Left forelimb (tissue), 1 donor: ENCODE measurements at regions not wholly inside any gene's neighbourhood (a gene's known extent, or its start where the extent isn't known, plus 50 kb on each side); places are given as distances from the start of the nearest gene placed in this dataset.
"Not testable (repeated sequence)": the region's sequence is repeated elsewhere in the genome, so short reads cannot be mapped to it uniquely, and the experiment has no call there.

ENCODE experiments used
- DNase-seq: peaks from one replicate; pipeline ENCODE4 v3.0.0-alpha.2; 2018; ENCODE audit warnings: low spot score

GRCh38 chr2:16088035-16088801 is 147.9 kb downstream of the MYCN start:
- DNase-seq, result no peak

DNA sequence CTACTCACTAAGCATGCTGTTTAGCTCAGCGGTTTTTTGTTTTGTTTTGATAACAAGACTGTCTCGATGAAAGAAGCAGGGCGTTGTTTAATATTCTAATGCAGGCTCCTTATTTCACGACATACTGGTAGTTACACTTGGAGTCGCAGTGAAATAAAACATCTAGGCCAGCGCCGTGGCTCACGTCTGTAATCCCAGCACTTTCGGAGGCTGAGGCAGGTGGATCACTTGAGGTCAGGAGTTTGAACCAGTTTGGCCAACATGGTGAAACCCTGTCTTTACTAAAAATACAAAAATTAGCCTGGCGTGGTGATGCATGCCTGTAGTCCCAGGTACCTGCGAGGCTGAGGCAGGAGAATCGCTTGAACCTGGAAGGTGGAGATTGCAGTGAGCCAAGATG is 145.8 kb downstream of the MYCN start:
- not testable (repeated sequence) for DNase-seq

DNA sequence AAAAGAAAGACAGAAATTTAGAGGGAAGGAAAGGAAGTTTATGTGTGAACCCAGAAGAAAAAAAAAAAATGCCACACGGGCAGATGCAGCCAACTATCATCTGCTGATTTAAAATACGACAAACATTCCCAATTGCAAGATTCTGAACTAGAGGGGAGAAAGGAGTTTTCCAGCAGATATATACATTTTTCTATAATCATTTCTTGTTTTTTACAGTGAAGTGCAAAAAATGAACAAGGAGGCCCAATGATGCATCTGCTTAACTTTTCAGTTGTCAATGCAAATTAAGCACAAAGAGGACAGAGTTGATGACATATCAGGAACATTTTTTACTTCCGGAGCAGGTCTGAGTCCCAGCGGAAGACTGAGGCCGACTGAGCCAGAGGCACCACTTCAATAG is 144.7 kb downstream of the MYCN start:
- no peak for DNase-seq

- no peak for DNase-seq
Observed at GRCh38 chr2:16084274-16084673, 143.9 kb downstream of the MYCN start.

GRCh38 chr2:16082276-16082675 is 141.9 kb downstream of the MYCN start:
- DNase-seq, result no peak

- DNase-seq, result no peak
Observed at GRCh38 chr2:16081316-16082200, 141.2 kb downstream of the MYCN start.

DNA sequence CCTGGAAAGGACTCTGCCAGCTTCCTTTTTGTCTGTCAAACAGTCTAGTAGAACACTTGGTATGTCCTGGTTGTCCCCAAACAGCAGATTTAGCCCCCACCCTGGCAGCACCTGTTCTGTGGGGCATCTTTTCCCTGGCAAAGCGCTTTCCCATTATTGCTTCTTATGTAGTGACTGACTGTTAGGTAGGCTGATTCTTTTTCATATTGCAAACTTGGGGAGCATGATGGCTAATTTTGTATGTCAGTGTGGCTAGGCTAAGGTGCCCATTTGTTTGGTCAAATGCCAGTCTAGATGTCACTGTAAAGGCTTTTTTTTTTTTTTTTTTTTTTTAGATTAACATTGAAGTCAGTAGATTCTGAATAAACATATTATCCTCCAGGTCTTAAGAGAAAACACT is 140.2 kb downstream of the MYCN start:
- DNase-seq, result no peak

DNA sequence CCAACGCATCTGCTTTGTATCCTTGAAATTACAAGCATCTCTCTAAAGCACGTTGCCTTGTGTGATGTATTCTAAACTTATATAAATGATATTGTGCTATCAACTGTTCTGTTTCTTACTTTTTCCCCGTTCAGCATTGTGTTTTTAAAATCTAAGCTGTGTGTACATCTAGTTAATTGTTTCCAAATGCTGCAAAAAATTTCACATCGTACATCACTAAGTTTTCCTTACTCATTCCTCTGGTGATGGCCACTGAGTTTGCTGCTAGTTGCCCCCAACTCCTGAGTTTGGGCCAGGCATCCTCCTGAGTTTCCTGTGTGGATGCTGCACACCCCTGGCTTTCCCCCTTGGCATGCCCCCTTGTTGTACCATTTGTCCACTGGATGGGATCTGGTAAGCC is 139.7 kb downstream of the MYCN start:
- no peak for DNase-seq

- DNase-seq, result no peak
Observed at GRCh38 chr2:16079637-16080036, 139.3 kb downstream of the MYCN start.

- DNase-seq, result no peak
Observed at GRCh38 chr2:16077601-16078000, 137.3 kb downstream of the MYCN start.

DNA sequence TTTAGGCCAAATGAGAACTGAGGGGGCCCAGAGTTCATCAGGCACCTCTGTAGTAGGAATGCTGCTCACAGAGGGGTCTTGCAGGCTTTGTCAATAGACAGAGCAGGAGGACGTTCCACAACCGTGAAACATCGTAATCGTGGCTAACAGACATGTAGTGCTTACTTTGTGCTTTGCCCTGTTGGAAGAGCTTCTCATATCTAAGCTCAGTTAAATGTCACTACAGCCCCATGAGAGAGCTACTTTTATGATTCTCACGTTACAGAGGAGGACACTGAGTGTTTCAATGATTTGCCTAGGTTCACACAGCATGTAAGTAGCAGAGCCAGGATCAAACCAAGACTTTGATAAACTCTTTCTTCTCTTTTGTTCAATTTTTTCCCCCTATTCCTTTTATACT is 136.6 kb downstream of the MYCN start:
- DNase-seq, result no peak

DNA sequence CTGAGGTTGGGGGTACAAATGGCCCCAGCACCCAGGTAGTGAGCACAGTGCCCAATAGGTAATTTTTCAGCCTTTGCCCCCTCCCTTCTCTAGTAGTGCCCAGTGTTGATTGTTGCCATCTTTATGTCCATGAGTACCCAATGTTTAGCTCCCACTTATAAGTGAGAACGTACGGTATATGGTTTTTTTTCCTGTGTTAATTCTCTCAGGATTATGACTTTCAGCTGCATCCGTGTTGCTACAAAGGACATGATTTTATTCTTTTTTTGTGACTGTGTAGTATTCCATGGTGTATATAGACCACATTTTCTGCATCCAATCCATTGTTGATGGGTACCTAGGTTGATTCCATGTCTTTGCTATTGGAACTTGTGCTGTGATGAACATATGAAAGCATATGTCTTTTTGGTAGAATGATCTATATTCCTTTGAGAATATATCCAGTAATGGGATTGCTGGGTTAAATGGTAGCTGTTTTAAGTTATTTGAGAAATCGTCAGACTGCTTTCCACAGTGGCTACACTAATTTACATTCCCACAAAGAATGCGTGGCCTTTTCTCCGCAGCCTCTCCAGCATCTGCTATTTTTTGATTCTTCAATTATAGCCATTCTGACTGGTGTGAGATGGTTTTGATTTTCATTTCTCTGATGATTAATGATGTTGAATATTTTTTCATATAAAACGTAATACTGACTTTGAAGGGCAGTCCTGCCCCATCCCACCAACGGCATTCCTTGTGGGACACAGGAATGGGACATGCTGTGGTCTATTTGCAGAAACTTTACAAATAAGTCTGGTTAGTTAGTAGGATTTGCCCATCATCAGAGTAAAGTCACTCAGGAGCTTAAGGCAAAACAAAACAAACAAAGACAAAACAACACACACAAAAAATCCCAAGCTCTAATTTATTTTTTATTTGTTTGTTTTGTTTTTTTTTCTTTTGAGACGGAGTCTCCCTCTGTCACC is 135.0 kb downstream of the MYCN start:
- DNase-seq, result no peak

- no peak for DNase-seq
Observed at GRCh38 chr2:16073921-16074425, 133.6 kb downstream of the MYCN start.

- no peak for DNase-seq
Observed at GRCh38 chr2:16073471-16073870, 133.1 kb downstream of the MYCN start.

DNA sequence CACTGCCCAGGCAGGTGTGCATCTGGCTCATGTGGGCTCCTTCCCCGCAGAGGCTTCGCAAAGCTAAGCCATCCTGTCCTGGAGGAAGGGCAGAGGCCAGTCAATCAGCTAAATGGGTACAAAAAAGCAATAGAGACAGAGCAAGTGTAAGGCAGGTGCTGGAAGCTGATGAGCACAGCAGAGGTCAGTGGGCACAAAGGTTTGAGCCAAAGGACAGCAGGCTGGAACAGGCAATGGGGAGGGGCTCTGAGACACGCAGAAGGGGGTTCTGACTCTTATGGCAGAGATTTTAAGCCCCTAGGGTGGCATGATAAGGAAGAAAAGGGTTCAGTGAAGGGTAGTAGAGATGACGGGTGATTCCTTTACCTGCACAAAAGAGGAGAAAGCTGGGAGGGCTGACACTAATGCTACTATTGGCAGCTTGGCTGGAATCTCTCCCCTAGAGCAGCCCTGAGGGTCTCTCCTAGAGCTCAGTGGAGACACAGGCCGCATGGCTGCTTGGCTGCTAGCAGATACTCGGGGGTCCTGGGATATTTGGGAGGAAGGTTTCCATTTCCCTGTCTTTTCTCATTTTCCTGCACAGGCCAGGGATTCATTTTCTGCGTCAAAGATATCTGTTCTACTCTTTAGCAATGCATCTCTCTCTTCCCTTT is 132.4 kb downstream of the MYCN start:
- DNase-seq, result no peak

DNA sequence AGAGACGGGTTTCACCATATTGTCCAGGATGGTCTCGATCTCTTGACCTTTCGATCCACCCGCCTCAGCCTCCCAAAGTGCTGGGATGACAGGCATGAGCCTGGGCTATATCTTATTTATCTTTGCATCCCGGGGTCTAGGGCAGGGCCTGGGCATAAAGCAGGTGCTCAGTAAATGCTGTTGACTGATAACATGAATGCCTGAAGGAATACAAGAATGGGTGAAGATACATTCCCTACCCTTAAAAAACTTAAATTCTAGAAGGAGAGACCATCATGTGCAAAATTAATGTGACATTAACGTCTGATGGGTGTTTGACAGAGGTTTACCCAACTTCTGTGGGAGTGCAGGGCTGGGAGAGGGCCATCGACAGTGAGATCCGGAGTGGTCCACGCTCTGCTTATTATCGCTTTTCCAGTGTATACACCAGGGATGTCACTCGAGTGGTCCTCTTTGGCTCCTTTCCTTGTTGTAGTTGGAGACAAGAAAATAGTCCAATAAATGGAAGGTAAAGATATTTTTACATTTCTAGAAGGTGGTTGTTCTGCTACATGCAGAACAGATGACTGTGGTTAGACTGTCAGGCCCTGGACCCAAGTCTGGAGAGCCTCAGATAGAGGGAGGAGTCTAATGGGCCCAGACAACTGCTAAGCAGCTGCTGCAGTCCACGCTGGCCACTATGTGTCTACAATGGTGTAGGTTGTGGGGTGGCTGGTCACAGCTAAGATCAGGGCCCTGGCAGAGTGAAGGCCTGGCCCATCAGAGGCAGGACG is 131.7 kb downstream of the MYCN start:
- DNase-seq, result no peak

GRCh38 chr2:16071039-16071864 is 130.9 kb downstream of the MYCN start:
- no peak for DNase-seq

- no peak for DNase-seq
Observed at GRCh38 chr2:16070648-16070971, 130.3 kb downstream of the MYCN start.

GRCh38 chr2:16069933-16070647 is 129.7 kb downstream of the MYCN start:
- no peak for DNase-seq
